ENCODE measurements at regions not wholly inside any gene's neighbourhood (a gene's known extent, or its start where the extent isn't known, plus 50 kb on each side); places are given as distances from the start of the nearest gene placed in this dataset.

GRCh38 chr2:180570864-180571263 is 409.5 kb upstream of the UBE2E3 start:
- WGBS, 2 donors, result 91% methylated on average over 3 of the region's 3 CpGs
- no peaks in the 10 kb centered on the region for H3K9me3 ChIP-seq
- no peak overlapping the region for H3K4me3 ChIP-seq (replicated peaks in 1 of 3)
- H3K36me3 ChIP-seq, result no peaks in the 10 kb centered on the region
- DNase-seq, result no peak
- H3K27ac ChIP-seq, result no peak overlapping the region
- no peaks in the 10 kb centered on the region for H3K4me1 ChIP-seq
- TF ChIP-seq CTCF (IDR thresholded peaks at IDR 0.05) (no peak), POLR2A (IDR thresholded peaks at IDR 0.05) (no peak)
- no peaks in the 10 kb centered on the region for H3K27me3 ChIP-seq
- intact Hi-C loops (cut with DNase I), result no loop called here

DNA sequence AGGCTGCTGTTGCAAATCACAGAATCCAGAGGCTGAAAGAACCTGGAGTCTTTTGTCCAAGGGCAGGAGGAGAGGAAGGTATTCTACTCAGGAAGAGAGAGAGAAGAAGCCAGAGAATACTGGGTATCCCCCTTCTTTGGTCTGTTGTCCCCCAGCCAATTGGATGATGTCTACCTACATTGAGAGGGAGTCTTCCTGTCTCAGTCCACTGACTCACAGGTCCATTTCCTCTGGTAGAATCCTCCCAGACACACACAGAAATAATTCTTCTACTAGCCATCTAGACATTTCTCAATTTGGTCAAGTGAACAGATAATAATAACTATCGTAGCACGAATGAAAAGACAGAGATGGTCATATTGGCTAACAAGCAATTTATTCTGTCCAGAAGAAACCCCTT is 416.4 kb upstream of the UBE2E3 start:
- Histone ChIP-seq H3K4me3 (replicated peaks in 1 of 3) (no peak overlapping the region), H3K4me1 (no peaks in the 10 kb centered on the region), H3K27me3 (no peaks in the 10 kb centered on the region), H3K9me3 (no peaks in the 10 kb centered on the region), H3K27ac (no peak overlapping the region), H3K36me3 (no peaks in the 10 kb centered on the region)
- DNase-seq, result no peak
- no peak for TF ChIP-seq CTCF (IDR thresholded peaks at IDR 0.05)
- no peak for TF ChIP-seq POLR2A (IDR thresholded peaks at IDR 0.05)
- 91 to 95% methylated on average over 2 of the region's 2 CpGs for WGBS, 2 donors
- intact Hi-C loops (cut with DNase I), result no loop called here

DNA sequence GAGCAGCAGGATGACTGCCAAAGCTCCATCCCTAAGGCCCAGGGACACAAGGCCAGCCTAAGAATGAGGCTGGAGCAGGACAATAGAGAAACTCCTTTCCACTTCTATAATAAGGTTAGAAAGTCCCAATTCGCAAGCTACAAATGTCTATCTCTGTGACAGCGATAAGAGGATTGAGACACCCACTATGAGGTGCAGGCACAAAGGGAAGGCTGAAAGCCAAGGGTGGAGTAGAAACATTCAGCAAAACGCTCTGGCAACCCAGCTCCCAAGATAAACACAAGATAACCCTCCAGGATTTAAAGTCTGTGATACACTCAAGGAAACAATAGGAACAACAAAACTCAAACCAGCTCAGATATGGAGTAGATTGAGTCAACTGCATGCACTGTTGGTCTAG is 418.0 kb upstream of the UBE2E3 start:
- Histone ChIP-seq H3K4me3 (replicated peaks in 1 of 3) (no peak overlapping the region), H3K27ac (no peak overlapping the region), H3K36me3 (no peaks in the 10 kb centered on the region), H3K9me3 (no peaks in the 10 kb centered on the region), H3K4me1 (no peaks in the 10 kb centered on the region), H3K27me3 (no peaks in the 10 kb centered on the region)
- no peak for TF ChIP-seq CTCF (IDR thresholded peaks at IDR 0.05)
- TF ChIP-seq POLR2A (IDR thresholded peaks at IDR 0.05), result no peak
- intact Hi-C loops (cut with DNase I), result no loop called here
- 39 to 59% methylated on average over 3 of the region's 3 CpGs for WGBS, 2 donors
- no peak for DNase-seq

GRCh38 chr2:180559771-180560170 is 420.6 kb upstream of the UBE2E3 start:
- no peaks in the 10 kb centered on the region for H3K4me1 ChIP-seq
- no peaks in the 10 kb centered on the region for H3K9me3 ChIP-seq
- WGBS, 2 donors, result 72 to 74% methylated on average over 5 of the region's 5 CpGs
- intact Hi-C loops (cut with DNase I), result no loop called here
- H3K36me3 ChIP-seq, result no peaks in the 10 kb centered on the region
- TF ChIP-seq POLR2A (IDR thresholded peaks at IDR 0.05), result no peak
- no peak for TF ChIP-seq CTCF (IDR thresholded peaks at IDR 0.05)
- H3K27me3 ChIP-seq, result no peaks in the 10 kb centered on the region
- H3K4me3 ChIP-seq (replicated peaks in 1 of 3), result no peak overlapping the region
- H3K27ac ChIP-seq, result no peak overlapping the region
- DNase-seq, result no peak

DNA sequence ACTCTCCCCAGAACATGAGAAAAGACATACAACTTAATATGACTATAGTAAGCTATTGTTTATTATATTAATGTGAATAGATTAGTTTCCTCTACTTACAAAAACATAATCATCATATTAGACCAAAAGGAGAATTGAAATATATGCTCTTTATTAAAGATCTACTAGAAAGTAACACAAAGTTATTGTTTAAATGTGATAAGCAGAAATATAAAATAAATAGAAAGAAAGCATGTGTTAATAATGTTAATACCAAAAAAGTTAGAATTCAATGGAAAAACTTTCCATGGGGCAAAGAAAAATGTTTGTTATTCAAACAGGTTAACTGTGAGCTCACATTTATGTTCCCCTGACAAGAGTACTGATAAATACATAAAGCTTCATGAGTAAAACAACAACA is 421.4 kb upstream of the UBE2E3 start:
- H3K27ac ChIP-seq, result no peak overlapping the region
- no peaks in the 10 kb centered on the region for H3K9me3 ChIP-seq
- H3K4me3 ChIP-seq (replicated peaks in 1 of 3), result no peak overlapping the region
- intact Hi-C loops (cut with DNase I), result no loop called here
- no peaks in the 10 kb centered on the region for H3K36me3 ChIP-seq
- no peaks in the 10 kb centered on the region for H3K27me3 ChIP-seq
- no peaks in the 10 kb centered on the region for H3K4me1 ChIP-seq
- DNase-seq, result no peak
- TF ChIP-seq CTCF (IDR thresholded peaks at IDR 0.05), result no peak
- TF ChIP-seq POLR2A (IDR thresholded peaks at IDR 0.05), result no peak
